GM19351 (cell line): ENCODE measurements at regions not wholly inside any gene's neighbourhood (a gene's known extent, or its start where the extent isn't known, plus 50 kb on each side); places are given as distances from the start of the nearest gene placed in this dataset.
A peak's percentile ranks its signal among the peaks of the same experiment; 100 is the strongest.
"Not testable (repeated sequence)": the region's sequence is repeated elsewhere in the genome, so short reads cannot be mapped to it uniquely, and the experiment has no call there.

Source experiments
- ATAC-seq: cut with Tn5 transposase; IDR thresholded peaks from one replicate; pipeline ENCODE4 v1.9.1; 2021; ENCODE audit warnings: mild to moderate bottlenecking, moderate library complexity; ENCODE audit not compliant: unreplicated experiment

GRCh38 chr15:22239806-22240180 is 159.5 kb downstream of the OR4M2 start:
- no peak for ATAC-seq

DNA sequence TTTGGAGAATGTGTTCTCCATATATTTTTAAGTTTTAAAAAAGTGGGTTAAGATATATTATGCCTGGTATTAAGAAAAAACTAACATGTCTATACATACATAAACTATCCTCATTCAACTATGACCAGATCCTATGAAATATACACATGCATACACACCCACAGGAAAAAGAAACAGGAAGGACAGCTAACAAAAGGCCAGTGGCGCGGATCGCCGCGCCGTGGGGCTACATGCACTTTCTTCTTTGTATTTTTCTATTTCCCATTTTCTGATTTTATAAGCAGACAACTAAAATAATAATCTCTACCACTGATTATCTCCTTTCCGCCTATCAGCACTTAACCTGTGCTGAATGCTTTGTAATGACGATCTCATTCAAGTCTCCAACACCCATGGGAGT is 160.1 kb downstream of the OR4M2 start:
- no peak for ATAC-seq

DNA sequence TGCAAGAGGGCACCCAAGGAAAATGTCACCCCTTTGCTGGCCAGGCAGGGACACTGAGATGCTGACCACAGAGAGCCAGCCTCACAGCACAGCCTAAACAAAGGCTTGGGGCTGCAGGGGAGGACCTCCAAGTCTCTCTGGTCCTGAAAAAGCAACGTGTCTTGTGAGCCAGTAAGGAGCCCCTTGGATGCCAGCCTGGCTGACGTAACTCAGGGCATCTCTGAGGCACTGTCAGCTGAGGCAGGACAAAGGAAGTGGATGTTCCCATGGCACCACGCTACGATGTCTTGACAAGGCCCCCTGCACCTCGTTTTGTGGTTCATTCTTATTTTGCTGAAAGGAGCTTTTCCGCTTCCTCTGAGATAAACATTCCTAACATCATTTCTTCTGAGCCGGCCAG is 160.7 kb downstream of the OR4M2 start:
- no peak for ATAC-seq

DNA sequence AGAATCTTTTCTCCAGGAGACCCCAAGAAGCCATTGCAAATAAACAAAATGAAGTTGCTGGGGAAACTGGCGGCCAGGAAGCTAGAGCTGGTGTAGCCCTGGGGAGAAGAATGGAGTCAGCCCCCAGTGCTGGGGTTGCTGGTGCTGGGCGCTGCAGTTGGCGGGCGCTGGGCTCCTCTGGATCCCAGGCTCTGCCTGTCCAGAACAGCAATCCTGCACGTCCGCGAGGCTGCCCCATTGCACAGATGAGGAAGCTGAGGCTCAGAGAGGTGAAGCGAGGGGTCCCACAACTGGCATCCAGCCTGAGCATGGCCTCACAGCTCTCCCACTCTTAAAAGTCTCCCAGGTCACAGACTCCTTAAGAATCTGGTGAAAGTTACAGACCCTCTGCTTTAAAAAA is 161.1 kb downstream of the OR4M2 start:
- ATAC-seq: no peak

DNA sequence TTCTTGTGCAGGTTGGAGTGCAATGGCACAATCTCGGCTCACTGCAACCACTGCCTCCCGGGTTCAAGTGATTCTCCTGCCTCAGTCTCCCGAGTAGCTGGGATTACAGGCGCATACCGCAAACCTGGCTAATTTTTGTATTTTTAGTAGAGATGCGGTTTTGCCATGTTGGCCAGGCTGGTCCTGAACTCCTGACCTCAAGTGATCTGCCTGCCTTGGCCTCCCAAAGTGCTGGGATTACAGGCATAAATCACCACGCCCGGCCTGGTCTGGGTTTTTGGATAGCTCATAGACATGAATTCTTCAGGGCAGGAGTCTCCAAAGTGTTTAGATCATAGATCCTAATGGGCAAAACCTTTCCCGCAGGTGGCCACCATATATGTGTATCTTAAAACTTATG is 162.0 kb downstream of the OR4M2 start:
- not testable (repeated sequence) for ATAC-seq

GRCh38 chr15:22243440-22244130 is 163.3 kb downstream of the OR4M2 start:
- no peak for ATAC-seq

DNA sequence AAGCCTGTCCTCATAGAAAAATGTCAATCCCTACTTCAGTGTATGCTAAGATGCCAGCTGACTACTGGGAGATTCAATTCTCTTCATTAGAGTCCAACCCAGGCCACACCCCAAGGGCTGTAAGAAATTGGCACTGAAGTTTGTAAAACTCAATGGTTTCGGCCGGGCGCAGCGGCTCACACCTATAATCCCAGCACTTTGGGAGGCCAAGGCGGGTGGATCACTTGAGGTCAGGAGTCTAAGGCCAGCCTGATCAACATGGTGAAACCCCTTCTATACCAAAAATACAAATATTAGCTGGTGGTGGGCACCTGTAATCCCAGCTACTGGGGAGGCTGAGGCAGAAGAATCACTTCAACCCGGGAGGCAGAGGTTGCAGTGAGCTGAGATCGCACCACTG is 169.2 kb downstream of the OR4M2 start:
- not testable (repeated sequence) for ATAC-seq

- peak; percentile 31 for ATAC-seq
Measured at GRCh38 chr15:22250501-22251290, 170.4 kb downstream of the OR4M2 start.

GRCh38 chr15:22251422-22251821 is 171.1 kb downstream of the OR4M2 start:
- ATAC-seq: no peak

- ATAC-seq: not testable (repeated sequence)
Measured at GRCh38 chr15:22252047-22252446, 171.7 kb downstream of the OR4M2 start.

- not testable (repeated sequence) for ATAC-seq
Measured at GRCh38 chr15:22252521-22252920, 172.2 kb downstream of the OR4M2 start.

GRCh38 chr15:22253002-22253675 is 172.8 kb downstream of the OR4M2 start:
- ATAC-seq: not testable (repeated sequence)

GRCh38 chr15:22253676-22254408 is 173.5 kb downstream of the OR4M2 start:
- ATAC-seq: peak; percentile 79

DNA sequence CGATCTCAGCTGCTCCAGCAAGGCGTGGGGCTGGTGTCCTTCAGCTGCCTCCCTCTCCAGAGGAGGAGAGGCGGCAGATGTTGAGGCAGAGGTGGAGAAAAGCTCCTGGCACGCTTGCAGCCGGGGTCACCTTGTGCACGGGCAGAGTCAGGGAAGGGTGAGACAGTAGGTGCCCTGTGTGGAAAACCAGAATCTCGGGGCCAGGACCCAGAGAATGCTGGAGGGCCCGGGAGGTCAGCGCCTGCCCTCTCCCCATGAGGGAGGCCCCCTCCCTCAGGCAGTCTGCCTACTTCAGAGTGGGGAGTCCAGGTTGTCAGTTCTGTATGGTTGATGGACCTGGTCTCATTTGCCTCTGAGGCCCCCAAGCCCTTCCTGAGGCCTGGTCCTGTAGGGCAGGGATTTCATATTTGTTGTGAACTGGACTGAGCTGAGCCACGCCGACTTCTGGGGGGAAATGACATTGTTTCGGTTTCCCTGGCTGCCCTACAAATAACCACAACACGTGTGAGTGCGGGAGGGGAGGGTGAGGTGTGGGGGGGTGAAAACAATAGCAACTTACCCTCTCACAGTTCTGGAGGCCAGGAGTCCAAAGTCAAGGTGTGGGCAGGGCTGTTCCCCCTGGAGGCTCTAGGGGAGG is 174.2 kb downstream of the OR4M2 start:
- ATAC-seq: peak; percentile 35

DNA sequence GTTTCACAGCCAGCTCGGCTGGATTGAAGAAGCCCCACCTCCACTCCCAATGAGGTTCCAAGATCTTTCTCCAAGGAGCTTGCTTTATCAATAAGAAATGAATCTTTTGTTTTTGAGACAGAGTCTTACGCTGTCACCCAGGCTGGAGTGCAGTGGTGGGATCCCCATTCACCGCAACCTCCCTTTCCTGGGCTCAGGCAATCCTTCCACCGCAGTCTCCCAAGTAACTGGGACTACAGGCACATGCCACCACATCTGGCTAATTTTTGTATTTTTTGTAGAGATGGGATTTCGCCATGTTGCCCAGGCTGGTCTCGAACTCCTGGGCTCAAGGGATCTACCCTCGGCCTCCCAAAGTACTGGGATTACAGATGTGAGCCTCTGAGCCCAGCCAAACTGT is 175.3 kb downstream of the OR4M2 start:
- not testable (repeated sequence) for ATAC-seq

DNA sequence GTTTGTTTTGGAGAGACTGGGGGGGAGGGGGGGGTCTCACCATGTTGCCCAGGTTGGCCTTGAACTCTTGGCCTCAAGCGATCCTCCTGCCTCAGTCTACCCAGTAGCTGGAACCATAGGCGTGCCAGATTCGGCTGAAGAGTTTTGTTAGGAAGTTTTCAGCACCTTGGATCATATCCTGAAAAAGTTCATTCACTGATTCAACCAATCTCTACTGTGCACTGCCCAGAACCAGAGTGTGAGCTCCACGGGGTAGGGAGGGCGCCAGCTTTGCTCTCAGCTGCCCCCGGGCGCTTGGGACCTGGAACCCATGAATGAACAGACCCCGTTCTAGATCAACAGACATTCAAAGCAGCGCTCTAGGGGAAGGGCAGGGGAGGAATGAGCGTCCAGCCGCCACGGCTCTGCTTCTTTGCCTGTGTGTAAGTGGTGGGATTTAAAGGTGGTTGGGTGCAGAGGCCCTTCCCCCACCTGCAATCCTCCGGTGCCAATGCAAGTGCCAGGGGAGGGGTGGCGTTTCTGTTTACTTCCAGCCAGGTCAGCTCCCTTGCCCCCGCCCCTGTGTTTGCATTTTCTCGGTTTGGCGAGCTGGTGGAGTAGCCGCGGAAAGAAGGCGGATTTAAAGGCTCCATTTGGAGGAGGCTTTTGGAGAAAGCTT is 176.2 kb downstream of the OR4M2 start:
- not testable (repeated sequence) for ATAC-seq

- ATAC-seq: no peak
Measured at GRCh38 chr15:22257047-22258008, 177.0 kb downstream of the OR4M2 start.

DNA sequence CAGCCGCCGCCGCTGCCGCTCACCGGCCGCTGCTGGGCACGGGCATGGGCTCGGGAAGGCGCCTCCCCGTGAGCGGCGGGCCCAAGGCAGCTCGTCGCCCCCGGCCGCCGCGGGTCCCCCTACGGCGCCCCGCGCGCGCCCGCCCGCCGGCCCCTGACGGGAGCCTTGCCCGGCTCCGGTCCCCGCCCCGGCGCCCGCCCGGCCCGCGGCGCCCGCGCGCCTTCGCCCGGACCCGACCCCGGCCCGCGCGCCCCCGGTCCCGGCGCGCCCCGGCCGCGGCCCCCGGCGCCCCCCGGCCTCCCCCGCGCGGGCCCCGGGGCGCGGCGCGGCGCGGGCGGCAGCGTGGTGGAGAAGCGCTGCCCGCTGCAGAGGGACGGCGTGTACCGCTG is 177.7 kb downstream of the OR4M2 start:
- ATAC-seq: no peak
